Activated CD8-positive, alpha-beta T cell treated with anti-CD3 and anti-CD28 coated beads for 36 hours (primary cell): ENCODE measurements at regions not wholly inside any gene's neighbourhood (a gene's known extent, or its start where the extent isn't known, plus 50 kb on each side); places are given as distances from the start of the nearest gene placed in this dataset.

Experiments
- ATAC-seq: fragments of 200-7000 bp; cut with Tn5 transposase; one replicate; pipeline ENCODE4 v1.10.0; 2021; ENCODE audit warnings: mild to moderate bottlenecking, moderate library complexity
- CTCF ChIA-PET: fragments of 350-600 bp; sonication (Branson Sonifier 250); formaldehyde crosslinking; loops from one replicate; lab custom pipeline; 2021; ENCODE audit warnings: antibody characterized with exemption; lab: Charles Lee
- POLR2A ChIA-PET: fragments of 350-600 bp; sonication (Branson Sonifier 250); formaldehyde crosslinking; loops from one replicate; lab custom pipeline; 2021; ENCODE audit warnings: antibody characterized with exemption; lab: Charles Lee
- DNase-seq: peaks from one replicate; pipeline ENCODE4 v3.0.0-alpha.2; 2020
- H3K27ac Mint-ChIP-seq: one replicate; pipeline ENCODE4 v1.8.0; 2021; ENCODE audit warnings: mild to moderate bottlenecking, mixed read lengths
- H3K27me3 Mint-ChIP-seq: one replicate; pipeline ENCODE4 v1.8.0; 2021; ENCODE audit warnings: mixed read lengths
- H3K36me3 Mint-ChIP-seq: one replicate; pipeline ENCODE4 v1.8.0; 2021; ENCODE audit warnings: low read depth, mixed read lengths
- H3K4me1 Mint-ChIP-seq: one replicate; pipeline ENCODE4 v1.8.0; 2021; ENCODE audit warnings: low read depth, mixed read lengths
- H3K4me3 Mint-ChIP-seq: one replicate; pipeline ENCODE4 v1.8.0; 2021; ENCODE audit warnings: mild to moderate bottlenecking, moderate library complexity, mixed read lengths
- H3K9me3 Mint-ChIP-seq: one replicate; pipeline ENCODE4 v1.8.0; 2021; ENCODE audit warnings: mixed read lengths
- intact Hi-C: fragments of 100-400 bp; cut with micrococcal nuclease; formaldehyde crosslinking; loops from one replicate; pipeline ENCODE4 v1.10.0; 2022
- TF ChIP-seq, protein P1 (sequence below): fragments of 200-600 bp; IDR thresholded peaks from one replicate; pipeline ENCODE4 v1.8.0; 2022; ENCODE audit warnings: antibody characterized with exemption, mild to moderate bottlenecking

DNA sequence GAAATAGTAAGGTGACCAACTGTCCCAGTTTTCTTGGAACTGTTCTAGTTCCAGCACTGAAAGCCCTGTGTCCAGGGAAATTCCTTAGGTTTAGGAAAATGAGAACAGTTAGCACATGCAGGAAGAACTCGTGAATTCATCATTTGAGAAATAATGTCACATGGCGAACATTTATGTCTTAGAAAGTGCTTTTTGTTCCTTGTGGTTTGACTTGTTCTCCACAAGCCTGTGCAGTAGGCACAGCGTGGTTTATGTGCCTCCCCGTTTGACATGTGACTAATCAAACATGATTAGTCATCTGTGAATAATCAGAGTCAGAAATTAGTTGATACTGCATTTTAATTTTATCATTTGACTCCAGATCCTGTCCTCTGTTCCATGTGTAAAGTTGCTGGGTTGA, 556.0 kb upstream of the CPEB2 start:
- Mint-ChIP-seq H3K4me3 (no peak overlapping the region), H3K27me3 (no peaks in the 10 kb centered on the region), H3K4me1 (no peaks in the 10 kb centered on the region), H3K36me3 (no peaks in the 10 kb centered on the region), H3K9me3 (no peaks in the 10 kb centered on the region), H3K27ac (no peak overlapping the region)
- POLR2A ChIA-PET = no interaction called here
- no peak for ATAC-seq
- DNase-seq = no peak
- CTCF ChIA-PET = no interaction called here
- intact Hi-C loops = no loop called here
- TF ChIP-seq, protein P1, sequence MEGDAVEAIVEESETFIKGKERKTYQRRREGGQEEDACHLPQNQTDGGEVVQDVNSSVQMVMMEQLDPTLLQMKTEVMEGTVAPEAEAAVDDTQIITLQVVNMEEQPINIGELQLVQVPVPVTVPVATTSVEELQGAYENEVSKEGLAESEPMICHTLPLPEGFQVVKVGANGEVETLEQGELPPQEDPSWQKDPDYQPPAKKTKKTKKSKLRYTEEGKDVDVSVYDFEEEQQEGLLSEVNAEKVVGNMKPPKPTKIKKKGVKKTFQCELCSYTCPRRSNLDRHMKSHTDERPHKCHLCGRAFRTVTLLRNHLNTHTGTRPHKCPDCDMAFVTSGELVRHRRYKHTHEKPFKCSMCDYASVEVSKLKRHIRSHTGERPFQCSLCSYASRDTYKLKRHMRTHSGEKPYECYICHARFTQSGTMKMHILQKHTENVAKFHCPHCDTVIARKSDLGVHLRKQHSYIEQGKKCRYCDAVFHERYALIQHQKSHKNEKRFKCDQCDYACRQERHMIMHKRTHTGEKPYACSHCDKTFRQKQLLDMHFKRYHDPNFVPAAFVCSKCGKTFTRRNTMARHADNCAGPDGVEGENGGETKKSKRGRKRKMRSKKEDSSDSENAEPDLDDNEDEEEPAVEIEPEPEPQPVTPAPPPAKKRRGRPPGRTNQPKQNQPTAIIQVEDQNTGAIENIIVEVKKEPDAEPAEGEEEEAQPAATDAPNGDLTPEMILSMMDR = no peak

- H3K4me3 Mint-ChIP-seq = no peak overlapping the region
- ATAC-seq (no peak), DNase-seq (no peak)
- TF ChIP-seq, protein P1 = no peak
- H3K27ac Mint-ChIP-seq = no peak overlapping the region
- H3K27me3 Mint-ChIP-seq = no peaks in the 10 kb centered on the region
- ChIA-PET POLR2A (no interaction called here), CTCF (no interaction called here)
- no peaks in the 10 kb centered on the region for H3K4me1 Mint-ChIP-seq
- no peaks in the 10 kb centered on the region for H3K36me3 Mint-ChIP-seq
- H3K9me3 Mint-ChIP-seq = no peaks in the 10 kb centered on the region
- intact Hi-C loops = no loop called here
Measured at GRCh38 chr4:14446904-14447303, 555.4 kb upstream of the CPEB2 start.

- no peaks in the 10 kb centered on the region for H3K27me3 Mint-ChIP-seq
Measured at GRCh38 chr4:14449308-14449707, 553.0 kb upstream of the CPEB2 start.

DNA sequence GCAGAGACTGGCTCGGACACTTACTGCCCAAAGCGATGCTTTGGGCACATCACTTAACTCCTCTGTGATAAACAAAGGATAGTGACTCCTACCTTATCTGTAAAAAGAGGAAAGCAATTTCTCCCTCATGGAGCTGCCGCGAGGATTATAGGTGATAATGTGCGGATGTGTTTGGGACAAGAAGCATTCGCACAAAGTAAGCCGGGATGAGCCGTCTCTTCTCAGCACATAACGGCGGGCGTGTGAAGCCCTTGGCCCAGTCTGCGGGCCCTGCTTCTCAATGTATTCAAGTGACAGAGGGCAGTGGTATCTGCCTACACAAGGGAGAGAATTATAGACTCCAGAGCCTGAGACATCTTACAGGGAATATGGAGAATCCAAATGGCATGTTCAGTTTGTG, 550.3 kb upstream of the CPEB2 start:
- intact Hi-C loops = no loop called here
- no peaks in the 10 kb centered on the region for H3K36me3 Mint-ChIP-seq
- DNase-seq = no peak
- no peaks in the 10 kb centered on the region for H3K27me3 Mint-ChIP-seq
- H3K9me3 Mint-ChIP-seq = no peaks in the 10 kb centered on the region
- H3K4me1 Mint-ChIP-seq = no peaks in the 10 kb centered on the region
- no peak overlapping the region for H3K4me3 Mint-ChIP-seq
- POLR2A ChIA-PET = no interaction called here
- ATAC-seq = no peak
- no peak overlapping the region for H3K27ac Mint-ChIP-seq
- TF ChIP-seq, protein P1 = no peak
- CTCF ChIA-PET = no interaction called here

More at GRCh38 chr4:14449308-14449707, 553.0 kb upstream of the CPEB2 start:
- CTCF ChIA-PET = no interaction called here
- H3K36me3 Mint-ChIP-seq = no peaks in the 10 kb centered on the region
- H3K27ac Mint-ChIP-seq = no peak overlapping the region
- POLR2A ChIA-PET = no interaction called here
- no peaks in the 10 kb centered on the region for H3K4me1 Mint-ChIP-seq
- ATAC-seq = no peak
- no peaks in the 10 kb centered on the region for H3K9me3 Mint-ChIP-seq
- intact Hi-C loops = no loop called here
- DNase-seq = no peak
- H3K4me3 Mint-ChIP-seq = no peak overlapping the region
- TF ChIP-seq, protein P1 = no peak

- H3K4me3 Mint-ChIP-seq = no peak overlapping the region
- no peaks in the 10 kb centered on the region for H3K9me3 Mint-ChIP-seq
- ATAC-seq (no peak), DNase-seq (no peak)
- TF ChIP-seq, protein P1 = no peak
- H3K36me3 Mint-ChIP-seq = no peaks in the 10 kb centered on the region
- no peaks in the 10 kb centered on the region for H3K27me3 Mint-ChIP-seq
- no peaks in the 10 kb centered on the region for H3K4me1 Mint-ChIP-seq
- ChIA-PET POLR2A (interaction anchor here (0.7 kb wide), 1 partner anchor 15 kb away, joined by 4 read pairs; no protein-coding TSS in a partner anchor), CTCF (no interaction called here)
- no peak overlapping the region for H3K27ac Mint-ChIP-seq
- intact Hi-C loops = no loop called here
Measured at GRCh38 chr4:14452764-14453163, 549.5 kb upstream of the CPEB2 start.
